IMR-90 (cell line): ENCODE measurements at regions not wholly inside any gene's neighbourhood (a gene's known extent, or its start where the extent isn't known, plus 50 kb on each side); places are given as distances from the start of the nearest gene placed in this dataset.

Experiments
- ATAC-seq: fragments of 200-7000 bp; cut with Tn5 transposase; 2 replicates; pipeline ENCODE4 v1.9.1; 2020; ENCODE audit warnings: low read depth, mild to moderate bottlenecking, moderate library complexity
- BruUV-seq: library from RNA; stranded (reverse); fragments of 400-500 nt; replicated peaks from 2 replicates; lab custom pipeline; 2021; lab: Mats Ljungman, UMichigan
- CTCF ChIA-PET: fragments of 300-600 bp; formaldehyde crosslinking; extraction: SDS; loops from one replicate; lab custom pipeline; 2021; ENCODE audit warnings: antibody characterized with exemption; lab: Yijun Ruan, JAX
- POLR2A ChIA-PET: fragments of 300-600 bp; sonication (Branson Sonifier 250); formaldehyde crosslinking; loops from one replicate; lab custom pipeline; 2022; ENCODE audit warnings: antibody characterized with exemption; ENCODE audit not compliant: unreplicated experiment; lab: Charles Lee
- DNase-seq: peaks from one replicate; pipeline ENCODE4 v3.0.0; 2013
- H2AFZ ChIP-seq: replicated peaks from 2 replicates; pipeline ENCODE3; 2013; ENCODE audit warnings: low read length, mild to moderate bottlenecking; ENCODE audit not compliant: poor library complexity
- H2AK5ac ChIP-seq: 2 replicates; pipeline ENCODE4 v1.6.1; 2013; ENCODE audit warnings: low read depth, low read length, inconsistent platforms
- H2AK9ac ChIP-seq: replicated peaks from 2 replicates; pipeline ENCODE3; 2013; ENCODE audit warnings: mild to moderate bottlenecking, low read depth, low read length, moderate library complexity; ENCODE audit not compliant: poor library complexity
- H2BK120ac ChIP-seq: 2 replicates; pipeline ENCODE4 v1.6.1; 2013; ENCODE audit warnings: low read depth, low read length, inconsistent platforms
- H2BK15ac ChIP-seq: 3 replicates; pipeline ENCODE4 v1.6.1; 2013; ENCODE audit warnings: low read depth, low read length, inconsistent platforms
- H2BK20ac ChIP-seq: 2 replicates; pipeline ENCODE4 v1.6.1; 2013; ENCODE audit warnings: low read depth, mild to moderate bottlenecking, inconsistent platforms, low read length, moderate library complexity
- H2BK5ac ChIP-seq: 2 replicates; pipeline ENCODE4 v1.6.1; 2013; ENCODE audit warnings: mild to moderate bottlenecking, low read depth, low read length, inconsistent platforms; ENCODE audit not compliant: poor library complexity, severe bottlenecking
- H3K14ac ChIP-seq: replicated peaks from 2 replicates; pipeline ENCODE4 v1.6.1; 2013; ENCODE audit warnings: low read depth, low read length, inconsistent platforms
- H3K18ac ChIP-seq: 2 replicates; pipeline ENCODE4 v1.6.1; 2013; ENCODE audit warnings: low read depth, low read length, control low read depth
- H3K23ac ChIP-seq: 2 replicates; pipeline ENCODE4 v1.6.1; 2013; ENCODE audit warnings: low read depth, low read length, inconsistent platforms
- H3K27ac ChIP-seq: 2 replicates; pipeline ENCODE4 v1.5.1; 2013; ENCODE audit warnings: mild to moderate bottlenecking, control low read depth, low read length; ENCODE audit not compliant: insufficient read depth
- H3K27me3 ChIP-seq: 2 replicates; pipeline ENCODE4 v1.6.1; 2013; ENCODE audit warnings: low read length; ENCODE audit not compliant: control insufficient read depth, insufficient read depth
- H3K36me3 ChIP-seq: 2 replicates; pipeline ENCODE4 v1.6.1; 2013; ENCODE audit warnings: low read length, mixed read lengths; ENCODE audit not compliant: control insufficient read depth, insufficient read depth
- H3K4ac ChIP-seq: 2 replicates; pipeline ENCODE4 v1.6.1; 2013; ENCODE audit warnings: low read depth, low read length, inconsistent platforms
- H3K4me1 ChIP-seq: 2 replicates; pipeline ENCODE4 v1.6.1; 2013; ENCODE audit warnings: low read length, mixed read lengths; ENCODE audit not compliant: control insufficient read depth, insufficient read depth
- H3K4me2 ChIP-seq: 2 replicates; pipeline ENCODE4 v1.6.1; 2013; ENCODE audit warnings: low read depth, mild to moderate bottlenecking, control low read depth, low read length, moderate library complexity
- H3K4me3 ChIP-seq: 2 replicates; pipeline ENCODE4 v1.5.1; 2013; ENCODE audit warnings: low read depth, mild to moderate bottlenecking, control low read depth, low read length, moderate library complexity; ENCODE audit not compliant: insufficient read depth
- H3K56ac ChIP-seq: 2 replicates; pipeline ENCODE4 v1.6.1; 2013; ENCODE audit warnings: low read length, inconsistent platforms; ENCODE audit not compliant: insufficient read depth; ENCODE audit errors: extremely low read depth
- H3K79me1 ChIP-seq, 2 experiments: 2 replicates each; pipeline ENCODE4 v1.6.1; 2013; ENCODE audit warnings: low read length in 2 of 2, inconsistent platforms in 1 of 2, low read depth in 1 of 2
- H3K9ac ChIP-seq: 2 replicates; pipeline ENCODE4 v1.6.1; 2013; ENCODE audit warnings: low read depth, low read length, control low read depth
- H3K9me1 ChIP-seq: 2 replicates; pipeline ENCODE4 v1.6.1; 2013; ENCODE audit warnings: low read length, inconsistent platforms; ENCODE audit not compliant: insufficient read depth
- H3K9me3 ChIP-seq: 2 replicates; pipeline ENCODE4 v1.6.1; 2013; ENCODE audit warnings: low read length; ENCODE audit not compliant: control insufficient read depth, insufficient read depth
- H4K20me1 ChIP-seq: 2 replicates; pipeline ENCODE4 v1.6.1; 2013; ENCODE audit warnings: low read length, inconsistent platforms; ENCODE audit not compliant: insufficient read depth
- H4K5ac ChIP-seq: 2 replicates; pipeline ENCODE4 v1.6.1; 2013; ENCODE audit warnings: mild to moderate bottlenecking, low read depth, low read length, control low read depth
- H4K8ac ChIP-seq, 2 experiments: 2 replicates each; pipeline ENCODE4 v1.6.1; 2013; ENCODE audit warnings: low read depth in 2 of 2, low read length in 2 of 2, control low read depth in 1 of 2, inconsistent platforms in 1 of 2
- H4K91ac ChIP-seq: 2 replicates; pipeline ENCODE4 v1.6.1; 2013; ENCODE audit warnings: low read depth, low read length, inconsistent platforms; ENCODE audit not compliant: insufficient read depth
- NFE2L2 ChIP-seq: fragments of 150-350 bp; IDR thresholded peaks from 2 replicates; pipeline ENCODE4 v1.6.1; 2016; ENCODE audit warnings: low read depth, mild to moderate bottlenecking, low read length
- WGBS, 2 experiments: methylation state at CpG; one replicate each; pipeline versions ENCODE4 v1.1.5 to v1.1.7; 2013; ENCODE audit warnings: missing lambda C conversion rate in 2 of 2; ENCODE audit not compliant: insufficient read length in 1 of 2; ENCODE audit errors: extremely low coverage in 2 of 2; 5-methylcytosine and 5-hydroxymethylcytosine counted together
- dilution Hi-C: fragments of 300-500 bp; cut with HindIII; formaldehyde crosslinking; loops from one replicate; pipeline ENCODE4 v1.14.3; 2018; ENCODE audit warnings: low sequenced_read_pairs; ENCODE audit not compliant: unreplicated experiment
- in situ Hi-C: fragments of 300-500 bp; cut with MboI; formaldehyde crosslinking; loops from 3 replicates; pipeline ENCODE4 v1.14.3; 2019; ENCODE audit warnings: low sequenced_read_pairs, inconsistent platforms, mixed read lengths
- intact Hi-C: fragments of 100-400 bp; cut with micrococcal nuclease; formaldehyde crosslinking; loops from 2 replicates; pipeline ENCODE4 v1.10.0; 2022

DNA sequence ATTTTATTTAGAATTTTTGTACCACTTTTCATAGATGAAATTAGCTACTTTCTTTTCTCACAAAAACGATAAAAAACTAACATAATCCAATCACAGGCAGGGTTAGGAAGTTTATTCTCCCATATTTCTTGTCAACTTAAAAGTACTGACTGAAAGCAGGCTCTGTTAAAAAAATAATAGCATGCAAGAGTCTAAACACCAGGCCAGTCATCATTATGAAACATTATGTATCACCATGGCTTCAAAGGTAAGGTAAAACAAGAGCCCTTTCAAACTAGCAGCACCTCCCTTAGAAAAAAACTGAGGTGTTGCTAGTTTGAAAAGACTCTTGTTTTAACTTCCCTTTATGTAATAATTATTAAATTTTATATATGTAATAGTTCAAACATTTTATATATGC is 848.0 kb downstream of the RNF144A start:
- H2BK120ac ChIP-seq, result no peak overlapping the region
- no peak overlapping the region for H2BK15ac ChIP-seq
- H3K14ac ChIP-seq, result no peak overlapping the region
- H3K9me3 ChIP-seq, result peaks cover 3% of the 10 kb centered on the region
- BruUV-seq, result no TSS peak
- H4K5ac ChIP-seq, result no peak overlapping the region
- H4K20me1 ChIP-seq, result no peaks in the 10 kb centered on the region
- ChIA-PET CTCF (no interaction called here), POLR2A (no interaction called here)
- TF ChIP-seq NFE2L2, result no peak
- no peaks in the 10 kb centered on the region for H3K79me1 ChIP-seq
- H4K8ac ChIP-seq, result no peak overlapping the region
- H3K9ac ChIP-seq, result no peak overlapping the region
- H3K4me3 ChIP-seq, result no peak overlapping the region
- no peak overlapping the region for H3K56ac ChIP-seq
- H3K27me3 ChIP-seq, result no peaks in the 10 kb centered on the region
- H2AK9ac ChIP-seq, result no peak overlapping the region
- intact Hi-C loops, result no loop called here
- no peak overlapping the region for H2AK5ac ChIP-seq
- dilution Hi-C loops, result no loop called here
- ATAC-seq (no peak), DNase-seq (no peak)
- H3K4ac ChIP-seq, result no peak overlapping the region
- H3K4me1 ChIP-seq, result no peaks in the 10 kb centered on the region
- no peaks in the 10 kb centered on the region for H3K36me3 ChIP-seq
- no peak overlapping the region for H3K18ac ChIP-seq
- no peak overlapping the region for H3K4me2 ChIP-seq
- no peak overlapping the region for H3K27ac ChIP-seq
- no peak overlapping the region for H2BK20ac ChIP-seq
- no peaks in the 10 kb centered on the region for H3K9me1 ChIP-seq
- H2AFZ ChIP-seq, result no peak overlapping the region
- no CpG with 5 or more reads among the region's 1 CpG for WGBS, 2 experiments
- in situ Hi-C loops, result no loop called here
- H4K91ac ChIP-seq, result no peak overlapping the region
- no peak overlapping the region for H3K23ac ChIP-seq
- H2BK5ac ChIP-seq, result no peak overlapping the region
